Lung (tissue), 11 donors: ENCODE measurements at regions not wholly inside any gene's neighbourhood (a gene's known extent, or its start where the extent isn't known, plus 50 kb on each side); places are given as distances from the start of the nearest gene placed in this dataset.

Source experiments
- ATAC-seq: fragments of 200-7000 bp; cut with Tn5 transposase; one replicate; pipeline ENCODE4 v1.9.1; 2020; ENCODE audit warnings: moderate number of reproducible peaks; ENCODE audit not compliant: insufficient read depth, low FRiP score
- DNase-seq, 3 donors: peaks; one replicate each; pipeline ENCODE4 v3.0.0-alpha.2; 2013 to 2017
- H3K27ac ChIP-seq, 2 donors: one replicate each; pipeline ENCODE4 v1.5.1; 2013; ENCODE audit warnings: mild to moderate bottlenecking in 2 of 2, moderate library complexity in 2 of 2, control low read depth in 1 of 2, inconsistent platforms in 1 of 2, low read depth in 1 of 2, low read length in 1 of 2
- H3K27me3 ChIP-seq, 3 donors: one replicate each; pipeline ENCODE4 v1.5.1; 2013; ENCODE audit warnings: low read length in 2 of 3; ENCODE audit not compliant: control insufficient read depth in 3 of 3, insufficient read depth in 3 of 3
- H3K36me3 ChIP-seq, 4 donors: one replicate each; pipeline ENCODE4 v1.5.1; 2013; ENCODE audit warnings: low read length in 4 of 4, mild to moderate bottlenecking in 1 of 4, moderate library complexity in 1 of 4; ENCODE audit not compliant: control insufficient read depth in 4 of 4, insufficient read depth in 4 of 4
- H3K4me1 ChIP-seq, 5 donors: one replicate each; pipeline ENCODE4 v1.5.1; 2013; ENCODE audit warnings: low read length in 5 of 5, mild to moderate bottlenecking in 2 of 5, moderate library complexity in 1 of 5; ENCODE audit not compliant: control insufficient read depth in 5 of 5, insufficient read depth in 5 of 5
- H3K4me3 ChIP-seq: one replicate; pipeline ENCODE4 v1.5.1; 2013; ENCODE audit warnings: mild to moderate bottlenecking, control low read depth, moderate library complexity
- H3K9ac ChIP-seq, 2 donors: one replicate each; pipeline ENCODE4 v1.5.1; 2013; ENCODE audit warnings: low read length in 2 of 2, control low read depth in 1 of 2; ENCODE audit not compliant: insufficient read depth in 1 of 2
- H3K9me3 ChIP-seq, 4 donors: one replicate each; pipeline ENCODE4 v1.5.1; 2013; ENCODE audit warnings: low read length in 3 of 4, mild to moderate bottlenecking in 1 of 4, moderate library complexity in 1 of 4; ENCODE audit not compliant: control insufficient read depth in 4 of 4, insufficient read depth in 3 of 4
- WGBS, 2 donors: extraction: QIAGEN DNeasy Blood & Tissue Kit; methylation state at CpG; one replicate each; pipeline ENCODE4 v1.1.7; 2013; 5-methylcytosine and 5-hydroxymethylcytosine counted together
- TF ChIP-seq, protein P1 (sequence below): IDR thresholded peaks from 2 replicates; pipeline ENCODE4 v1.5.1; 2012; ENCODE audit warnings: mild to moderate bottlenecking; ENCODE audit errors: control extremely low read depth, extremely low read depth
- donor health status: control.
- donor health status: control.
- donor health status: Bipolar disorder and iron deficiency.
- donor health status: healthy.
- donor health status: DM: yes; HTN: yes; CAD: no.

DNA sequence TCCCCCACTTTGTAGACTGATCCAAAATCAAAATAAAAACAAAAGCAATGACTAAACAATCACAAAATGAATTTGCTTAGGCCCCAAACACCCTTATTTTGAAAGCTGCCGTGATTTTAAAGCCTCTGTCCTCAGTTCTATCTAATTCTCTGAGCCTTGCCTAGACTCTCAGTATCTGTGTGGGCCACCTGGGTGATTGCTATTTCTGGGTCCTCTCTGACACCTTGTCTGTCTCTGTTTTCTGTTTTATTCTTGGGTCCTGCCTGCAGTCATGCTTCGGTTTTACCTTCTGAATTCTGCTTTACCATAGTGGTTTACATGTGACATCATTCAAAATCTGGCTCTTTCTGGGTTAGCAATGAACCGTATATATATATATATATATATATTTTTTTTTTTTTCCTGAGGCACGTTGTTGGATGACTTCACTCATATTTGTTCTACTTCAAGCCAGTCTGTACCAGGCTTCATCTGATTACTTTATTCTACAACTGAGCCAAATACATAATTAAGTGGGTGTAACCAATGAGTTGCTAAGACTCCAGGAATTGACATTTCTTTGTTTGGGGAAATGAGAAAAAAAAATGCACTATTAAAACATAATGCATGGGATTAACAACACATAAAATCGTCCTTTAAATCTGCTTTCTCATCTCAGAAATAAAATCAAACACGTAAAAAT, 710.7 kb upstream of the SLIT2 start:
- no peak overlapping the region for H3K4me3 ChIP-seq
- H3K27me3 ChIP-seq = no peaks in the 10 kb centered on the region
- DNase-seq (peak in 1 of 3 donors; percentile 25), ATAC-seq (no peak)
- WGBS, 2 donors = 77 to 78% methylated on average over 6 of the region's 6 CpGs
- no peaks in the 10 kb centered on the region for H3K9me3 ChIP-seq
- H3K4me1 ChIP-seq = peaks cover 0 to 17% (median 0%) of the 10 kb centered on the region in 5 donors
- no peak overlapping the region for H3K9ac ChIP-seq
- H3K36me3 ChIP-seq = no peaks in the 10 kb centered on the region
- no peak overlapping the region for H3K27ac ChIP-seq
- TF ChIP-seq, protein P1, sequence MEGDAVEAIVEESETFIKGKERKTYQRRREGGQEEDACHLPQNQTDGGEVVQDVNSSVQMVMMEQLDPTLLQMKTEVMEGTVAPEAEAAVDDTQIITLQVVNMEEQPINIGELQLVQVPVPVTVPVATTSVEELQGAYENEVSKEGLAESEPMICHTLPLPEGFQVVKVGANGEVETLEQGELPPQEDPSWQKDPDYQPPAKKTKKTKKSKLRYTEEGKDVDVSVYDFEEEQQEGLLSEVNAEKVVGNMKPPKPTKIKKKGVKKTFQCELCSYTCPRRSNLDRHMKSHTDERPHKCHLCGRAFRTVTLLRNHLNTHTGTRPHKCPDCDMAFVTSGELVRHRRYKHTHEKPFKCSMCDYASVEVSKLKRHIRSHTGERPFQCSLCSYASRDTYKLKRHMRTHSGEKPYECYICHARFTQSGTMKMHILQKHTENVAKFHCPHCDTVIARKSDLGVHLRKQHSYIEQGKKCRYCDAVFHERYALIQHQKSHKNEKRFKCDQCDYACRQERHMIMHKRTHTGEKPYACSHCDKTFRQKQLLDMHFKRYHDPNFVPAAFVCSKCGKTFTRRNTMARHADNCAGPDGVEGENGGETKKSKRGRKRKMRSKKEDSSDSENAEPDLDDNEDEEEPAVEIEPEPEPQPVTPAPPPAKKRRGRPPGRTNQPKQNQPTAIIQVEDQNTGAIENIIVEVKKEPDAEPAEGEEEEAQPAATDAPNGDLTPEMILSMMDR = no peak

- TF ChIP-seq, protein P1 = no peak
- WGBS, 2 donors = 71 to 89% methylated on average over 3 of the region's 3 CpGs
- ATAC-seq = no peak
Measured at GRCh38 chr4:19539201-19539600, 712.5 kb upstream of the SLIT2 start.

DNA sequence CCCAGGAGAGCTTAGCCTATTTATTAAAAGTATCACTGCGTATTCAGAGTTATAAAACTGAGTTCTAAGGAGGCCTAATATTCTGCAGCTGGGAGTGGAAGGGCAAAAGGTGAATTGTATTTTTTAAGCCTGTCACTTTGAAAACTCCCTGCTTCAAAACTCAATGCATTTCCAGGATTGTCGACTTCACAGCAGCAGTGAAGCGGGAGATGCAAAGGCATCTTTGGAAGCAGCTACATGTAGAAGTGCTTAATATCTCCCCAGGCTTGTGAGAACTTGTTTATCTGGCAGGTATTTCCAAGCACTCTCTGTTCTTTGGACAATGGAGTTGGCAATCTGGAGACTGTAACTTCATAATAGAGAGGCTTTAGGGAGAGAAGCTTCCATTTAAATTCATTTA, 717.5 kb upstream of the SLIT2 start:
- Histone ChIP-seq H3K36me3 (no peaks in the 10 kb centered on the region), H3K27ac (no peak overlapping the region), H3K4me1 (no peaks in the 10 kb centered on the region), H3K9ac (no peak overlapping the region), H3K4me3 (no peak overlapping the region), H3K27me3 (no peaks in the 10 kb centered on the region), H3K9me3 (no peaks in the 10 kb centered on the region)
- ATAC-seq = no peak
- TF ChIP-seq, protein P1 = no peak
- DNase-seq = no peak
- 88 to 90% methylated on average over 3 of the region's 3 CpGs for WGBS, 2 donors

More at GRCh38 chr4:19539201-19539600, 712.5 kb upstream of the SLIT2 start:
- Histone ChIP-seq H3K4me1 (peaks cover 0 to 8% (median 0%) of the 10 kb centered on the region in 5 donors), H3K27me3 (no peaks in the 10 kb centered on the region), H3K9me3 (no peaks in the 10 kb centered on the region), H3K36me3 (no peaks in the 10 kb centered on the region), H3K4me3 (no peak overlapping the region), H3K9ac (no peak overlapping the region), H3K27ac (no peak overlapping the region)
- DNase-seq = no peak
